GM18909 (cell line): ENCODE measurements at regions not wholly inside any gene's neighbourhood (a gene's known extent, or its start where the extent isn't known, plus 50 kb on each side); places are given as distances from the start of the nearest gene placed in this dataset.

Experiments
- ATAC-seq: cut with Tn5 transposase; IDR thresholded peaks from one replicate; pipeline ENCODE4 v1.9.1; 2021; ENCODE audit warnings: mild to moderate bottlenecking; ENCODE audit not compliant: unreplicated experiment, poor library complexity

GRCh38 chr13:73266640-73267180, 207.9 kb downstream of the KLF5 start:
- ATAC-seq = no peak

GRCh38 chr13:73262862-73263627, 204.2 kb downstream of the KLF5 start:
- no peak for ATAC-seq

- ATAC-seq = no peak
Measured at GRCh38 chr13:73261739-73262216, 203.0 kb downstream of the KLF5 start.

GRCh38 chr13:73259061-73260017, 200.5 kb downstream of the KLF5 start:
- ATAC-seq = no peak

GRCh38 chr13:73258406-73258805, 199.6 kb downstream of the KLF5 start:
- ATAC-seq = no peak

GRCh38 chr13:73254827-73255226, 196.0 kb downstream of the KLF5 start:
- no peak for ATAC-seq

GRCh38 chr13:73251626-73252265, 192.9 kb downstream of the KLF5 start:
- no peak for ATAC-seq

- no peak for ATAC-seq
Measured at GRCh38 chr13:73250061-73250460, 191.3 kb downstream of the KLF5 start.

- ATAC-seq = no peak
Measured at GRCh38 chr13:73248711-73249580, 190.1 kb downstream of the KLF5 start.

- no peak for ATAC-seq
Measured at GRCh38 chr13:73248154-73248553, 189.3 kb downstream of the KLF5 start.

- ATAC-seq = no peak
Measured at GRCh38 chr13:73245246-73245645, 186.4 kb downstream of the KLF5 start.

GRCh38 chr13:73244467-73244866, 185.7 kb downstream of the KLF5 start:
- no peak for ATAC-seq

- no peak for ATAC-seq
Measured at GRCh38 chr13:73242515-73243015, 183.8 kb downstream of the KLF5 start.

- ATAC-seq = no peak
Measured at GRCh38 chr13:73240193-73240592, 181.4 kb downstream of the KLF5 start.

GRCh38 chr13:73235385-73235784, 176.6 kb downstream of the KLF5 start:
- no peak for ATAC-seq

GRCh38 chr13:73231471-73231870, 172.7 kb downstream of the KLF5 start:
- no peak for ATAC-seq

- ATAC-seq = no peak
Measured at GRCh38 chr13:73230716-73231115, 171.9 kb downstream of the KLF5 start.

GRCh38 chr13:73228546-73228945, 169.7 kb downstream of the KLF5 start:
- ATAC-seq = peak; percentile 42

GRCh38 chr13:73225990-73226389, 167.2 kb downstream of the KLF5 start:
- no peak for ATAC-seq
